ENCODE measurements at regions not wholly inside any gene's neighbourhood (a gene's known extent, or its start where the extent isn't known, plus 50 kb on each side); places are given as distances from the start of the nearest gene placed in this dataset.

DNA sequence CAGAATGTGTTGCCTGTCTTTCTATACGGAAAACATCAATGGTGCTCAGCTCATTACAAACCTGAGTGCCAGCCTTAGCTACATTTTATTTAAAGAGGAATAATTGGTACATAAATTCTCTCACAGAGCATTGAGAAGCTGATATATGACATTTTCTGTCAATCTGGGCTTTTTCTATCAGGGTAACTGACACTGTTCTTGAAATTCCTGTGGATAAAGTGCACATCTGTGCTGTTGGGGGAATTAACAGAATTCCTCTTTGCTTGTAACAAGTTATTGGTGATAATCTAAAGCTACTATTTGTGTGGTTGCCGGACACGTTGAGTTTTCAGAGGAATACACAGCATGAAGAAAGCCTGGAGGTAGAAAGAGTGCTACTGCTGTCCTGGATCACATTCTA is 668.6 kb downstream of the SORCS1 start:
- no peak for FAIRE-seq
- DNase-seq (ENCODE audit: insufficient read length, low spot score): no peak
- no peak for TF ChIP-seq POLR2A (IDR thresholded peaks at IDR 0.05; ENCODE audit: low read depth, low read length)

DNA sequence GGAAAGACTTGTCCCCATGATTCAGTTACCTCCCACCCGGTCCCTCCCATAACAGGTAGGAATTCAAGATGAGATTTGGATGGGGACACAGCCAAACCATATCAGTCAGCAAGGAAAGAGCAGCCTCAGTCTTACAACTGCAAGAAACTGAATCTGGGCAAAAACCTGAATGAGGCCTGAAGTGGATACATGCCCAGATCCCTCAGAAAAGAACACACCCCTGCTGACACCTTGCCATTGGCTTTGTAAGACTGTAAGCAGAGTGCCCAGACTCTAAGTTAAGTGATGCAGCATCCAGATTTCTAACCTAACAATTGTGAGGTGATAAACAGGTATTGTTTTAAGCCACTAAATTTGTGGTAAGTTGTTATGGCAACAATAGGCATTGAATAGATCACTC is 670.8 kb downstream of the SORCS1 start:
- no peak for DNase-seq (ENCODE audit: insufficient read length, low spot score)
- FAIRE-seq: no peak
- no peak for TF ChIP-seq POLR2A (IDR thresholded peaks at IDR 0.05; ENCODE audit: low read depth, low read length)

DNA sequence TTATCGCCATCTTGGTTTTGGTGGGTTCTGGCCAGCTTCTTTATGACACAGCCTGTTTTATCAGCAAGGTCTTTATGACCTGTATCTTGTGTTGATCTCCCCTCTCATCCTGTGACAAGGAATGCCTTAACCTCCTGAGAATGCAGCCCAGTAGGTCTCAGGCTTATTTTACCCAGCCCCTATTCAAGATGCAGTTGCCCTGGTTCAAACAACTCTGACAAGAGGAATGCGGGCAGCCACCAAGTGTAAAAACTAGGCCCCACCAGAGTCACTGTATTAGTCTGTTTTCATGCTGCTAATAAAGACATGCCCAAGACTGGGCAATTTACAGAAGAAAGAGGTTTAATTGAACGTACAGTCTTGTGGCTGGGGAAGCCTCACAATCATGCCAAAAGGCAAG is 671.3 kb downstream of the SORCS1 start:
- no peak for FAIRE-seq
- DNase-seq (ENCODE audit: insufficient read length, low spot score): no peak
- no peak for TF ChIP-seq POLR2A (IDR thresholded peaks at IDR 0.05; ENCODE audit: low read depth, low read length)

DNA sequence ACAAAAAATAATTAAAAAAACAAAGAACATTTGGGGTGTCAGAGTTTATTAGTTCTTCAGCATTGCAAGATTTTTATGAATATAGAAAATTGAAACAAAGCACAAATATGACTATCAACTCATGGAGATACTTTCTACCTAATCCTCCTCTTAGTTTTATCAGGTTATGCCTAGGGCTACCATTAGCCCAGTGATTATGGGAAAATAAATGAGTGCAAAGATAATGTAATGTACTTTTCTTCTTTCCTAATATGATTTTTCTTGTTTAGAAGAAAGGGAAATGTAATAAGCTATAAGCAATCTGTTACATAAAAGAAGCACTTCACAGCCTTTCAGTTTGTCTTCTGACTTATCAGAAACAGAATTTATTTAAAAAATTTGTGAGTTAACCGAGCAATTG is 676.8 kb downstream of the SORCS1 start:
- no peak for TF ChIP-seq POLR2A (IDR thresholded peaks at IDR 0.05; ENCODE audit: low read depth, low read length)
- no peak for DNase-seq (ENCODE audit: insufficient read length, low spot score)
- FAIRE-seq: no peak

DNA sequence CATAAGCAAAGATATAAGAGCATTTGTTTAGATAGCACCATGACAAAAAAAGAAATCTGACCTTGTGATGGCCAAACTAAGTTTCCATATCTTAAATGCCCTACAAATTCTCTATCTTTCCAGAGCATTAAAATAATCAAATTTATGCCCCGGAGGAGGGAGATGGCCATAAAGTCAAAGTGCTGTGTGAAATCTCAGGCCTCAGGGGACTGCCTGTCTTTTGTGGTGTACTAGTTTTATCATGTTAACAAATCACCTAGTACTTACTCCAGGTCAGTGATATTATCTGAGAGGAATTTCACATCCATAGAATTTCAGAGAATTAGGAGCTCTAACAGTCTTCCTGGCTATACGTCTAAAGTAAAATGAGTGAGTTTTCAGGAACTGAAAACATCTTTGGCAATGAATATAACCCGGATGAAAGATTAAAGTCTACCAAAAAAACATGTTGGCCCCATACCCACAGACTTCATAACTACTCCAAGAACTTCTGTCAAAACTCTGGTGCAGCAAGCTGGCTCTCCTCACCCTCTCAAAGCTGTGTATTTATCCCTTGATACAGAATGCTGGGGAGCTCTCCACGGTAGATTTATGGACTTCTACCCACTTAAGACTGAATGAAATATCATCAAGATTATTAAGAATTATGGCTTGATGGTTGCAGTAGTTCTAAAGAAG is 682.8 kb downstream of the SORCS1 start:
- FAIRE-seq: no peak

DNA sequence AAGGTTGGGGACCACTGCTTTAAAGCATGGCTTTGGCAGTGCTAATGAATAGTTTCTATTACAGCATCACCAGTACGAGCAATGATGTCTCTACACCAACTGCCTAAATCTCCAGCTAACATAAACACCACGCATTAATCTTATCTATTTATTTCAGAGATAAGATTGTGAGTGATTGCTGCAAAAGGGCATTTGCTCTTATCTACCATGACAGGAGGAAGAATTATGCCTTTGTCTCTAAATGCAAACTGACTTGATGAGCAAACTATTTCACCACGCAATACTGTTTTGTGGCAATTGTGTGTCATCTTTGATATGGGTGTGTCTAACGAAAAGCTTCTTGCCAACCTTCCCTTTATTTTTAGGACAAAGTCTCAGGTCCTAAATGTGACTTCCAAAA is 684.9 kb downstream of the SORCS1 start:
- DNase-seq (ENCODE audit: insufficient read length, low spot score) (no peak), FAIRE-seq (no peak)
- TF ChIP-seq POLR2A (IDR thresholded peaks at IDR 0.05; ENCODE audit: low read depth, low read length): no peak

More for the DNA sequence above, 682.8 kb downstream of the SORCS1 start:
- TF ChIP-seq POLR2A (IDR thresholded peaks at IDR 0.05; ENCODE audit: low read depth, low read length): no peak
- no peak for DNase-seq (ENCODE audit: insufficient read length, low spot score)

DNA sequence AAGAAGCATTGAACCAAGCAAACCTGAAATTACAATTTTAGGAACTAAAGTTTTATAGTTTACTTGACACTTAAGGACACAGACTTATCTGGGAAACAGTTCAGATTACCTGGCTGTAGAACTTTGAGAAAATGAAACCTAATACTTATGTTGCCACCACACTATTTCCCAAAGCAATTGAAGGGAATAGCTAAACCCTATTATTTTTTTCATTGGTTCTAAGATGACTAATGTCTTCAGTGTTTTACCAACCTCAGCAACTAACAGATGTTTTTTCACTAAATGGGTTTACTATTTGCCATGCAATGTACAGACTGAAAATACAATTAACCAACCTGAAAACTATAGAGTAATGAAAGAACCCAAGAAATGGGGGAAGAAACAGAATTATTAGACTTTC is 689.6 kb downstream of the SORCS1 start:
- DNase-seq (ENCODE audit: insufficient read length, low spot score) (no peak), FAIRE-seq (no peak)
- TF ChIP-seq POLR2A (IDR thresholded peaks at IDR 0.05; ENCODE audit: low read depth, low read length): no peak

DNA sequence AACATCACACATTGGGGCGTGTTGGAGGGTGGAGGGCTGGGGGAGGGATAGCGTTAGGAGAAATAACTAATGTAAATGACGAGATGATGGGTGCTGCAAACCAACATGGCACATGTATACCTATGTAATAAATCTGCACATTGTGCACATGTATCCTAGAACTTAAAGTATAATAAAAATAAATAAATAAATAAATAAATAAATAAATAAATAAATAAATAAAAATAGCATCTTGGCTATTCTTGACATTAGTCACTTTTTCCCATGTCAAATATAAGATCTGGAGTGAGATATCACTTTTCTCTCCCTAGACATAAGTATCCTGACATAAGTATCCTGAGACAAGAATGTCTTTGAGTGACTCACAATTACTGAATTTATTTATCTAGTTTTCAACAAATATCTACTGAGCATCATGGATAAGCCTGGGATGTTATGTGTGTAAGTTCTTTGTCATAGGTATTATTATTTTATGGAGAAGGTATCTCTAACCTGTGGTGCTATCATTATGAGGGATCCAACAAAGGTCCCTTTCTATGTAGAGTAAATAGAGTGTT is 691.3 kb downstream of the SORCS1 start:
- FAIRE-seq: no peak
- DNase-seq (ENCODE audit: insufficient read length, low spot score): no peak

DNA sequence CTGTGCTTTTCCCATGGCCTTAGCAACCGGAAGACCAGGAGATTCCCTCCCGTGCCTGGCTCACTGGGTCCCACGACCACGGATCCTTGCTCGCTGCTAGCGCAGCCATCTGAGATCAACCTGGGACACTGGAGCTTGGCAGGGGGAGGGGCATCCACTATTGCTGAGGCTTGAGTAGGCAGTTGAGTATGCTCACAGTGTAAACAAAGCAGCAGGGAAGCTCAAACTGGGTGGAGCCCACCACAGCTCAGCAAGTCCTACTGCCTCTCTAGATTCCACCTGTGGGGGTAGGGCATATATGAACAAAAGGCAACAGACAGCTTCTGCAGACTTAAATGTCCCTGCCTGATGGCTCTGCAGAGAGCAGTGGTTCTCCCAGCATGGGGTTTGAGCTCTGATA is 697.0 kb downstream of the SORCS1 start:
- no peak for FAIRE-seq
- no peak for TF ChIP-seq POLR2A (IDR thresholded peaks at IDR 0.05; ENCODE audit: low read depth, low read length)
- DNase-seq (ENCODE audit: insufficient read length, low spot score): no peak

More for the DNA sequence above, 691.3 kb downstream of the SORCS1 start:
- no peak for TF ChIP-seq POLR2A (IDR thresholded peaks at IDR 0.05; ENCODE audit: low read depth, low read length)

DNA sequence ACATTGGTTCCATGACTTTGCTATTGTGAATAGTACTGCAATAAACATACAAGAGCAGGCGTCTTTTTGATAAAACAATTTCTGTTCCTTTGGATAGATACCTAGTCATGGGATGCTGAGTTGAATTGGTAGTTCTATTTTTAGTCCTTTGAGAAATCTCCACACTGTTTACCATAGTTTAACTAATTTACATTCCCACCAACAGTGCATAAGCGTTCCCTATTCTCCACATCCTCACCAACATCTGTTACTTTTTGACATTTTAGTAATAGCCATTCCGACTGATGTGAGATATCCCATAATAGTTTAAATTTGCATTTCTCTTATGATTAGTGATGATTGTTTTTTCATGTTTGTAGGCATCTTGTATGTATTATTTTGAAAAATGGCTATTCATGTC is 707.0 kb downstream of the SORCS1 start:
- no peak for DNase-seq (ENCODE audit: insufficient read length, low spot score)
- FAIRE-seq: no peak
- TF ChIP-seq POLR2A (IDR thresholded peaks at IDR 0.05; ENCODE audit: low read depth, low read length): no peak

DNA sequence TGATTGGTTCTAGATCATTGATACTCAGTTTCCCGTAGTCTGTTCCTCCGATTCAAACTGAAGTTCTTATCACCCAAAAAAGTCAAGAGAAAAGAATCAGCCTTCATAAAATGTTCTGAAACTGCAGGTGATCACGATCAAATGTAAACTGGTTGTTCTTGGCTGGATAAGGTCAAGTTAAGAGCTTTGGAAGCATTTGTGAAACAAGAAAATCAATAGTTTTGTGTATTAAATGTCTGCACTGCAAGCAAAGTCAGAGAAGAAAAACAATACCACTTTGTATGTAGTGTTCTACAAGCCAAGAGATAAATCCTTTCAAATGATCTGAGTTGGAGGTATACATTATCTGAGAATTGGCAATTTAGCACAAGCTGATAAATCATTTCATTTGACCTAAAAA is 710.3 kb downstream of the SORCS1 start:
- DNase-seq (ENCODE audit: insufficient read length, low spot score): no peak
- FAIRE-seq: no peak
- TF ChIP-seq POLR2A (IDR thresholded peaks at IDR 0.05; ENCODE audit: low read depth, low read length): no peak

DNA sequence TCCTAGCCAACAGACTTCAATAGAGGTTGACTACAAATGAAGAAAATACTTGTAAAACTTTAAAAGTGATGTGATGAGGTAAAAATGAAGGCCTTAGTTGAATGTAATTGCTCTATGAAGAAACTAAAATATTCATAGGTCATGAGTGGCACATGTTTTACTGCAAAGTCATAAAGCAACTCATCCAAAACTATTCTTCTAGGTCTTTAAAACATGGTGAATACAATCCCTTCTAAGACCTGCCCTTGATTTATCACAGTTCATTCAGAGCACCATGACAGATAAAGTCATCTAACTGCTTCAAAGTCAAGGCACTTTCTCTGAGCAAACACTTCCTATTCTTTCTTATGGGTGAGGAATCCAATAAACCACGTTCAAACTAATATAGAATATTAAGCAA is 713.5 kb downstream of the SORCS1 start:
- TF ChIP-seq POLR2A (IDR thresholded peaks at IDR 0.05; ENCODE audit: low read depth, low read length): no peak
- no peak for DNase-seq (ENCODE audit: insufficient read length, low spot score)
- no peak for FAIRE-seq

DNA sequence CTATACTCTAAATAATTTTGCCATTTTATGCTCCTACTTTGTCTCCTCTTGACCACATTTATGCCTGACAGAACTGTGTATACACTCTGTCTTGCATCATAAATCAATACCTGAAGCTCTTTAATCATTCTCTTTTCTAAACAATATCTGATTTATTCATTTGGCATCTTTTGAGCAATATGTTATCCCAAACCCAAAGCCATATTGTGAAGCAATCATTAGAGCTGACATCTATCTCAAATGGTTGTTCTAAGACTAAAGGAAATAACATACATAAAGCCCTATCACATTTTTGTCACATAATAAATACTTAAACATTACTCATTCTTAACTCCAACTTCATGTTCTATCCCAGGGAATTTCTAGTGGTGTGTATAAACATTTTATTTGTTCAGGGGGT is 717.6 kb downstream of the SORCS1 start:
- no peak for TF ChIP-seq POLR2A (IDR thresholded peaks at IDR 0.05; ENCODE audit: low read depth, low read length)
- FAIRE-seq (no peak), DNase-seq (ENCODE audit: insufficient read length, low spot score) (no peak)

DNA sequence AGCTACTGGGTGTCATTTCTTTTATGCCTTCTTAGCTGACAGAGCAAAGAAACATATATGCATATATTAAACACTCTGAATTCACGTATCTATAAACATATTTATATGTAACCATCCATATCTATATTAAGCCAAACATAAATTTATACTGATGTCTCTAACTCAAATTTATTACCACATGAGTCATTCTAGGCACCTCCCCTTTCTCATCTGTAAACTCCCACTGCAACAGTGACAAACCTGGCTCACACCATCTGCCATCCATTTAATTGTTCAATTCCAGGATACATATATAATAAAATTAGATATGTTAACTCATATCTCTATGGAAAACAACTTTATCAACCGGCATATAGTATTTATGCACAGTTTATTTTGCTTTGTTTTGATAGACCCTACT is 722.3 kb downstream of the SORCS1 start:
- DNase-seq (ENCODE audit: insufficient read length, low spot score) (no peak), FAIRE-seq (no peak)
- no peak for TF ChIP-seq POLR2A (IDR thresholded peaks at IDR 0.05; ENCODE audit: low read depth, low read length)

DNA sequence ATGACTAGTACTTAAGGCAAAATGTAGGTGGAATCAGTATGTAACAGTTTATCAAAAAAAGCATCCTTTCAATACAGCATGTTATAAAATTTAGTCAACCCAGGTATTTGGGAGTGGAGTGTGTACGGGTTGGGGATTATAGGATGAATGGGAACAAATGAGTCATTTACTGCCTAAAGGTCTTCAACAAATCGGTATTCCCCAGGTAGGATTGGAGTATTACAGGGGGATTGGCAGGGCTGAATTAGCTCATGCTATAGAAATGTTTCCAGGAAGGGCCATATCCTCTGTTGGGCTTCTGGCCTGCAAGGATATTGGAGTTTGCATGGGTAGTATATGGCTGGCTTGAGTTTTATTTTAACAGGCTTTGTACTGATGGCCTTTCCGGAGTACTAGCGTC is 723.7 kb downstream of the SORCS1 start:
- no peak for DNase-seq (ENCODE audit: insufficient read length, low spot score)
- FAIRE-seq: no peak
- no peak for TF ChIP-seq POLR2A (IDR thresholded peaks at IDR 0.05; ENCODE audit: low read depth, low read length)

Measured in H54 (cell line).